Upper lobe of left lung (tissue), 4 donors: ENCODE measurements at regions not wholly inside any gene's neighbourhood (a gene's known extent, or its start where the extent isn't known, plus 50 kb on each side); places are given as distances from the start of the nearest gene placed in this dataset.

ENCODE experiments used
- CTCF ChIP-seq, 6 experiments: fragments of 450-650 bp in 4 of 6; fragments of 200-600 bp in 2 of 6; sonication (generic) in 2 of 6; IDR thresholded peaks; one replicate each; pipeline ENCODE4 v1.5.1; 2016 to 2019; ENCODE audit warnings: antibody characterized with exemption in 6 of 6
- EP300 ChIP-seq, 4 donors: sonication (generic); formaldehyde crosslinking; IDR thresholded peaks; one replicate each; pipeline ENCODE4 v1.5.1; 2017; ENCODE audit warnings: antibody characterized with exemption in 4 of 4, control low read depth in 2 of 4
- POLR2A ChIP-seq, 4 donors: fragments of 450-650 bp; IDR thresholded peaks; one replicate each; pipeline ENCODE4 v1.5.1; 2016 to 2017; ENCODE audit warnings: antibody characterized with exemption in 4 of 4, mild to moderate bottlenecking in 2 of 4
- POLR2AphosphoS5 ChIP-seq, 2 donors: sonication (generic); formaldehyde crosslinking; IDR thresholded peaks; one replicate each; pipeline ENCODE4 v1.5.1; 2017; ENCODE audit warnings: antibody characterized with exemption in 2 of 2

GRCh38 chr2:49298230-49298629 is 143.9 kb upstream of the FSHR start:
- TF ChIP-seq CTCF (IDR thresholded peaks at IDR 0.05) = no peak
- no peak for TF ChIP-seq POLR2A (IDR thresholded peaks at IDR 0.05)
- TF ChIP-seq POLR2AphosphoS5 (IDR thresholded peaks at IDR 0.05) = no peak
- no peak for TF ChIP-seq EP300 (IDR thresholded peaks at IDR 0.05)
